ENCODE measurements at regions not wholly inside any gene's neighbourhood (a gene's known extent, or its start where the extent isn't known, plus 50 kb on each side); places are given as distances from the start of the nearest gene placed in this dataset.
A peak's percentile ranks its signal among the peaks of the same experiment; 100 is the strongest.

DNA sequence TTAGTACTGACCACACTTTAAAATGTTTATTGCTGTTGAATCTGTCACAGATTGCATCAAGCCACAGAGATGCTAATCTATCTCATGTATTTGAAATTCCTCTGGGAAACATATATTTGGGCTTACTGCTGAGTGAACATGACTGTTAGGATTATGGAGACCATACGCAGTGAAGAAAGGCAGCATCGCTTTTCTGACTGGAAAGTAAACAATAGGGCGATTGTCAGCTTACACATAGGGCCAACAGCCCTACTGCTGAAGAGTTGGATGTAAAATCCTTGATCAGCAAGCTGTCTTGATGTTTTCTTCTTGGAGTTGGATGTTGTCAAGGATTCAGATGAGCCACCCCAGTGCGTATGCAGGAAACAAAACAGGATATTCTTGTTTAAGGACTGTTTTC is 368.7 kb upstream of the ADGRL2 start:
- no peak overlapping the region for H3K4me3 ChIP-seq (ENCODE audit: low read depth, low read length, poor library complexity, severe bottlenecking)
- no peaks in the 10 kb centered on the region for H3K9me3 ChIP-seq (ENCODE audit: low read depth, low read length, poor library complexity, severe bottlenecking)
- no peak overlapping the region for H3K27ac ChIP-seq (ENCODE audit: low read depth, low read length, poor library complexity, severe bottlenecking)
- no peaks in the 10 kb centered on the region for H3K36me3 ChIP-seq (ENCODE audit: insufficient read depth, low read length, poor library complexity, severe bottlenecking)
- no peaks in the 10 kb centered on the region for H3K4me1 ChIP-seq (ENCODE audit: insufficient read depth, low read length, poor library complexity, severe bottlenecking)
- H3K27me3 ChIP-seq (replicated peaks; ENCODE audit: insufficient read depth, low read depth, low read length, poor library complexity): no peaks in the 10 kb centered on the region
- no TSS peak for BruUV-seq (replicated peaks)
- TF ChIP-seq CTCF (conservative IDR thresholded peaks at IDR 0.05; ENCODE audit: low read depth, low read length) (no peak), EZH2 (IDR thresholded peaks at IDR 0.05; ENCODE audit: borderline replicate concordance, low read depth, low read length, poor library complexity, severe bottlenecking) (no peak)
- DNase-seq (ENCODE audit: low spot score): peak; percentile 13
- POLR2A ChIA-PET (ENCODE audit: low non-redundant PET): no interaction called here
- CTCF ChIA-PET: no interaction called here
- intact Hi-C loops (cut with micrococcal nuclease; ENCODE audit: unreplicated experiment): no loop called here

DNA sequence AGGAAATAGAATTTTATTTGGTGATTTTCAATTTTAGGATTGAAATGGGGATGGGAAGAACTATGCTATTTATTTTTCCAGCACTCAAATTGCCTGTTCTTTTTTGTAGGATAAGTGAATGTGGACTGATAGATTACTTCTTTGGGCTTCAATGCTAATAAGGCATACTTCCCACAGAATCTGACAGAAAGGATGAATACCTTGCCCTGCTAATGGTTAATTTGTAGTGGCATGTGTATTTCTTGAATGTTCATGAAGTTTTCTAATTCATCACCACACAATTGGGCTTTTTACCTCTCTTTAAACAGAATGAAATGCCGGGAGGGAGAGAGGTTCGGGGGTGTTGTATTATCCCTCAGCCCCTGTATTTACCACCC is 369.1 kb upstream of the ADGRL2 start:
- CTCF ChIA-PET: no interaction called here

DNA sequence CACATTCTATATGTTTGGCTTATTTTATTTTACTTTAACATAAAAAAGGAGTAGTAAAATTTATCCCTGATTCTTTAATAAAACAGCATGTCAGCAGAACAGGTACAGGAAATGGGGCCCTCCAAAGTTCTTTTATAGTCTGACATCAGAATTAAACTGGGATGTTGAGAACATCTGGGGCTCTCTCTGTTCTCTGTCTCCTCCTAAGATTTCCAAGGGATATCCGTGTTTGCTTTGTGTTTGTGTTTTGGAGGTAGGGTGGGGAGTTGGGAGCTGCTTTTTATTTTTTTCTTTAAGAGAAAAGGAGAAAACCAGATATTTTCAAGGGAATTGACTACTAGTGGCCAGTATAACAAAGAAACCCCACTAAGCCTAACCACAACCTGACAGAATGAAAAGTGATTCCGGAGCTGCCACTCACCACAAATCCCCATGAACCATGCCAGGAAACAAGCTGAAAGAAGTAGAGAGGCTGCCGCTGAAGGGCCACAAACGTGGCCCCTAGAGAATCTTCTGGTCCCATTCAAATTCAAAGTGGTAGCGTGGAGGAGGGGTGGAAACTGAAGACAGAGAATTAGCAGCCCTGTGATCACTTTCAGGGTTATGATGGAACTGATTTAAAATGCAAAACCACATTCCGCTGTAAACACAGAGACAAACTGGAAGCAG is 369.6 kb upstream of the ADGRL2 start:
- Histone ChIP-seq H3K9me3 (ENCODE audit: low read depth, low read length, poor library complexity, severe bottlenecking) (no peaks in the 10 kb centered on the region), H3K4me1 (ENCODE audit: insufficient read depth, low read length, poor library complexity, severe bottlenecking) (no peaks in the 10 kb centered on the region), H3K27ac (ENCODE audit: low read depth, low read length, poor library complexity, severe bottlenecking) (no peak overlapping the region), H3K27me3 (replicated peaks; ENCODE audit: insufficient read depth, low read depth, low read length, poor library complexity) (no peaks in the 10 kb centered on the region), H3K4me3 (ENCODE audit: low read depth, low read length, poor library complexity, severe bottlenecking) (no peak overlapping the region), H3K36me3 (ENCODE audit: insufficient read depth, low read length, poor library complexity, severe bottlenecking) (no peaks in the 10 kb centered on the region)
- POLR2A ChIA-PET (ENCODE audit: low non-redundant PET): no interaction called here
- no TSS peak for BruUV-seq (replicated peaks)
- no peak for TF ChIP-seq EZH2 (IDR thresholded peaks at IDR 0.05; ENCODE audit: borderline replicate concordance, low read depth, low read length, poor library complexity, severe bottlenecking)
- no peak for TF ChIP-seq CTCF (conservative IDR thresholded peaks at IDR 0.05; ENCODE audit: low read depth, low read length)
- intact Hi-C loops (cut with micrococcal nuclease; ENCODE audit: unreplicated experiment): no loop called here
- DNase-seq (ENCODE audit: low spot score): no peak
- CTCF ChIA-PET: no interaction called here

More for the DNA sequence above, 369.1 kb upstream of the ADGRL2 start:
- no TSS peak for BruUV-seq (replicated peaks)
- H3K9me3 ChIP-seq (ENCODE audit: low read depth, low read length, poor library complexity, severe bottlenecking): no peaks in the 10 kb centered on the region
- no peaks in the 10 kb centered on the region for H3K36me3 ChIP-seq (ENCODE audit: insufficient read depth, low read length, poor library complexity, severe bottlenecking)
- intact Hi-C loops (cut with micrococcal nuclease; ENCODE audit: unreplicated experiment): no loop called here
- H3K4me1 ChIP-seq (ENCODE audit: insufficient read depth, low read length, poor library complexity, severe bottlenecking): no peaks in the 10 kb centered on the region
- H3K27me3 ChIP-seq (replicated peaks; ENCODE audit: insufficient read depth, low read depth, low read length, poor library complexity): no peaks in the 10 kb centered on the region
- DNase-seq (ENCODE audit: low spot score): no peak
- H3K4me3 ChIP-seq (ENCODE audit: low read depth, low read length, poor library complexity, severe bottlenecking): no peak overlapping the region
- POLR2A ChIA-PET (ENCODE audit: low non-redundant PET): no interaction called here
- no peak overlapping the region for H3K27ac ChIP-seq (ENCODE audit: low read depth, low read length, poor library complexity, severe bottlenecking)
- TF ChIP-seq EZH2 (IDR thresholded peaks at IDR 0.05; ENCODE audit: borderline replicate concordance, low read depth, low read length, poor library complexity, severe bottlenecking) (no peak), CTCF (conservative IDR thresholded peaks at IDR 0.05; ENCODE audit: low read depth, low read length) (no peak)

All from A673 (cell line).